ENCODE measurements at regions not wholly inside any gene's neighbourhood (a gene's known extent, or its start where the extent isn't known, plus 50 kb on each side); places are given as distances from the start of the nearest gene placed in this dataset.

- TF ChIP-seq ZBTB40 (IDR thresholded peaks at IDR 0.05; ENCODE audit: borderline replicate concordance) (no peak), CTCF (IDR thresholded peaks at IDR 0.05 in 2 of 3, conservative IDR thresholded peaks at IDR 0.05 in 1 of 3; ENCODE audit: control insufficient read depth in 2 of 3, extremely low read depth in 1 of 3, insufficient read depth in 1 of 3, low read depth in 3 of 3, low read length in 3 of 3) (no peak), RB1 (IDR thresholded peaks at IDR 0.05; ENCODE audit: borderline replicate concordance) (no peak), SPI1 (IDR thresholded peaks at IDR 0.05; ENCODE audit: borderline replicate concordance, insufficient read depth, low read depth, low read length) (no peak), FOXK2 (IDR thresholded peaks at IDR 0.05) (no peak), ELK1 (IDR thresholded peaks at IDR 0.05; ENCODE audit: low read depth, low read length) (no peak), EED (IDR thresholded peaks at IDR 0.05; ENCODE audit: low read depth) (no peak), MTA2 (IDR thresholded peaks at IDR 0.05; ENCODE audit: low read depth) (no peak), IRF5 (IDR thresholded peaks at IDR 0.05; ENCODE audit: borderline replicate concordance) (no peak), SMC3 (IDR thresholded peaks at IDR 0.05; ENCODE audit: borderline replicate concordance, low read length) (no peak), SREBF2 (IDR thresholded peaks at IDR 0.05; ENCODE audit: low read length) (no peak), POLR2A (IDR thresholded peaks at IDR 0.05; ENCODE audit: low read depth, low read length) (no peak)
Observed at GRCh38 chr3:148168347-148168746, 529.4 kb upstream of the AGTR1 start (continued).
